ENCODE measurements at regions not wholly inside any gene's neighbourhood (a gene's known extent, or its start where the extent isn't known, plus 50 kb on each side); places are given as distances from the start of the nearest gene placed in this dataset.

DNA sequence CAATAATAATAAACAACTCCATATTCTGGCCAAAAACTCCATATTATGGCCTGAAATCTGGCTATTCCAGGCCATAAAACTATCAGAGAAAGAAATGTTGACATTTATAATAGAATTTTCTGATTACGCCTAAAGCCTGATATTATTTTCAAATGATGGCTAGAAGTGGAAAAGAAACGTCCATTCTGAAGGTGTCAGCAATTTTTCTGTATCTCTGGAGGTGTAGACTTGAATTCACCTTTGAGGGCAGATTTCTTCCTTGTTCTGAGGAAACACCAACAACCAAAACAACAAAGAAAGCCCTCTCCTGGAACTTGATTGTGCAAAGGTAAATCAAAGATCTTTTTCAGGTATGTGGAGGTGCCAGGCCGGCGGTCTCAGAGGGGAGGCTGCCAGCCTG is 390.7 kb downstream of the DMAC1 start:
- Histone ChIP-seq H3K27ac (ENCODE audit: low read depth in 2 of 2, low read length in 2 of 2) (no peak overlapping the region), H3K4me3 (ENCODE audit: low read length in 2 of 2) (no peak overlapping the region), H3K9ac (ENCODE audit: low read depth in 1 of 2, low read length in 2 of 2) (no peak overlapping the region), H3K27me3 (ENCODE audit: control insufficient read depth in 2 of 2, insufficient read depth in 2 of 2, low read length in 2 of 2) (no peaks in the 10 kb centered on the region), H3K4me1 (ENCODE audit: control insufficient read depth in 2 of 2, insufficient read depth in 2 of 2, low read length in 2 of 2) (no peaks in the 10 kb centered on the region), H3K36me3 (ENCODE audit: control insufficient read depth in 2 of 2, insufficient read depth in 2 of 2, low read length in 2 of 2) (no peaks in the 10 kb centered on the region), H3K9me3 (ENCODE audit: control insufficient read depth in 2 of 2, low read length in 2 of 2) (no peaks in the 10 kb centered on the region)

DNA sequence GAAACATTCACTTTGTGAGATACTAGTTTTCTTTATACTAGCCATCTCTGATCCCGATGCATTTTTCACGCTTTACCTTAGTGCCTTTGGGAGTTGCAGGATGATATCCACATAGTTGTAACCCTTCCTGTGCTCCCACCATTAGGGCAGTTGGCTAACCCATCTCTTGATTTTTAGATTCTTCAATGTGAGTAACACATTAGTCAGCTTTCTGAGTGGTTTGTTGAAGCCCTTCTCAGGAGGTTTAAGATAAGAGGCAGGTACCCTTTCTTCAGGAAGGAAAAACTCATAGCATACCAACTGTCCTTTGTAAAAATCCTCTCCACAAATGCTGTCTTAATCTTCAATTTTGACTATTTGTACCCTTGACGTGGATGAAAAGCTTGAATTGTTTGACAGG is 392.3 kb downstream of the DMAC1 start:
- Histone ChIP-seq H3K4me1 (ENCODE audit: control insufficient read depth in 2 of 2, insufficient read depth in 2 of 2, low read length in 2 of 2) (no peaks in the 10 kb centered on the region), H3K27me3 (ENCODE audit: control insufficient read depth in 2 of 2, insufficient read depth in 2 of 2, low read length in 2 of 2) (no peaks in the 10 kb centered on the region), H3K9me3 (ENCODE audit: control insufficient read depth in 2 of 2, low read length in 2 of 2) (no peaks in the 10 kb centered on the region), H3K9ac (ENCODE audit: low read depth in 1 of 2, low read length in 2 of 2) (no peak overlapping the region), H3K36me3 (ENCODE audit: control insufficient read depth in 2 of 2, insufficient read depth in 2 of 2, low read length in 2 of 2) (no peaks in the 10 kb centered on the region), H3K4me3 (ENCODE audit: low read length in 2 of 2) (no peak overlapping the region), H3K27ac (ENCODE audit: low read depth in 2 of 2, low read length in 2 of 2) (no peak overlapping the region)

DNA sequence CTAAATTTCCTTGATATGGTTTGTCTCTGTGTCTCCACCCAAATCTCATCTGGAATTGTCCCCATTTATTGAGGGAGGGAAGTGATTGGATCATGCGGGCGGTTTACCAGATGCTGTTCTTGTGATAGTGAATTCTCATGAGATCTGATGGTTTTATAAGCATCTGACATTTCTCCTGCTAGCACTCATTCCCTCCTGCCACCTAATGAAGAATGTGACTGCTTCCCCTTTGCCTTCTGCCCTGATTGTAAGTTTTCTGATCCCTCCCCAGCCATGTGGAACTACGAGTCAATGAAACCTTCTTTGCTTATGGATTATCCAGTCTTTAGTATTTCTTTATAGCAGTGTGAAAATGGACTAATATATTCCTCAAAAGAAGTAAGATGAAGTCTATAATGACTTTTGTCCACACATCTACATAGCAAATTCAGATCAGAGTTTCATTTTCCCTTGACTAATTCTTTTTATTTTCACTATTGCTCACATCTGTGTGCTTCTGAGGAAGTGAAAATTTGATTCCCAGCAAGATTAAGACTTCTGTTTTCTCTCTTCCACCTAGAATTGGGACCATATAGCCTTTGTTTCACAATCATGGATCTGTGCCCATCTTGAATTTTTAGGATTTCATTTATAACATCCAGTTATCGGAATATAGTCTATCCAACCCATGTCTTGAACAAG is 393.5 kb downstream of the DMAC1 start:
- Histone ChIP-seq H3K9ac (ENCODE audit: low read depth in 1 of 2, low read length in 2 of 2) (no peak overlapping the region), H3K4me1 (ENCODE audit: control insufficient read depth in 2 of 2, insufficient read depth in 2 of 2, low read length in 2 of 2) (no peaks in the 10 kb centered on the region), H3K27ac (ENCODE audit: low read depth in 2 of 2, low read length in 2 of 2) (no peak overlapping the region), H3K27me3 (ENCODE audit: control insufficient read depth in 2 of 2, insufficient read depth in 2 of 2, low read length in 2 of 2) (no peaks in the 10 kb centered on the region), H3K36me3 (ENCODE audit: control insufficient read depth in 2 of 2, insufficient read depth in 2 of 2, low read length in 2 of 2) (no peaks in the 10 kb centered on the region), H3K4me3 (ENCODE audit: low read length in 2 of 2) (no peak overlapping the region), H3K9me3 (ENCODE audit: control insufficient read depth in 2 of 2, low read length in 2 of 2) (no peaks in the 10 kb centered on the region)

DNA sequence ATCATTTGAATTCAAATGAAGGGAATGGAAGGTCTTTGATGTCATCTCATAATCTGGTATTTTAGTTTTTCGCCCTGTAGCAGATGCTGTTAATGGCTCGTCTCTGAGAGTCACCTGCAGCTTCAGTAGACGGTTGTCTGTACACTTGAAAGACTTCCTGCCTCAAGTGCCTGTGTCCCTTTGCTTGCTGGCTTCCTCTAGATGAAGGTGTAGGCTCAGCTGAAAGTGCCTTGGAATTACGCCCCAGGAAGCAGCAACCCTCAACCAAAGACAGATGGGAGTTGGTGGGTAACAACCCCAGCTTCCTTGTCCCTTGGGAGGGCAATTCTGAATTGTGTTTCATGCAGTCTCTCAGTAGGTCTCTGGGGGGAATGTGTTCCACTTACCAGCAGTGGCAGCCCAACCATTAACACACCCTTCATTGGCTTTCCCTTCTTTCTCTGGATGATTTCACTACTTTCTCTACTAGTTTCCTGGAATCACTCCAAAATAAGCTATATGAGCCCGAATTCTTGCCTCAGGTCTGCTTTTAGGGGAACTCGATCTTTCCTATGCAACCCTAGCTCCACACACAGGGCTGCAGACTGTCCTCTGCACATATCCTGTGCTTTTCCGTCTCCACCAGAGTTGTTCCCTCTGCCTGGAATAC is 395.6 kb downstream of the DMAC1 start:
- Histone ChIP-seq H3K4me1 (ENCODE audit: control insufficient read depth in 2 of 2, insufficient read depth in 2 of 2, low read length in 2 of 2) (no peaks in the 10 kb centered on the region), H3K4me3 (ENCODE audit: low read length in 2 of 2) (no peak overlapping the region), H3K9ac (ENCODE audit: low read depth in 1 of 2, low read length in 2 of 2) (no peak overlapping the region), H3K36me3 (ENCODE audit: control insufficient read depth in 2 of 2, insufficient read depth in 2 of 2, low read length in 2 of 2) (no peaks in the 10 kb centered on the region), H3K27me3 (ENCODE audit: control insufficient read depth in 2 of 2, insufficient read depth in 2 of 2, low read length in 2 of 2) (no peaks in the 10 kb centered on the region), H3K9me3 (ENCODE audit: control insufficient read depth in 2 of 2, low read length in 2 of 2) (no peaks in the 10 kb centered on the region), H3K27ac (ENCODE audit: low read depth in 2 of 2, low read length in 2 of 2) (no peak overlapping the region)

DNA sequence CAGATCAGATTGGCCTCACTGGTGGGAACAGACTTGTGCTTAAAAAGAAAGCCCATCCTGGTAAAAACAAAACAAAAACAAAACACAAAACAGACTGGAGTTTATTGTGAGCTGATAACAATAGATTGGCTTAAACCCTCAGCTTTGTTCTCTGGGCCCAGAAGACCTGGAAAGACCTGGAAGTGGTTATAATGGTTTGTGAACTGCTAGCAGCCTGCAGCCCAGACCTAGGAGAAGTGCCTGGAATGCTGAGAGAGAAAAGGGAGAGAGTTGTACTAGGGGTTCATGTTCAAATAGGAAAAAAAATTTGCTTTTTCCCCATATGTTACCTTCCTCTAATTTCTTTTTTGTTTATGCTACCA is 396.6 kb downstream of the DMAC1 start:
- Histone ChIP-seq H3K27me3 (ENCODE audit: control insufficient read depth in 2 of 2, insufficient read depth in 2 of 2, low read length in 2 of 2) (no peaks in the 10 kb centered on the region), H3K9ac (ENCODE audit: low read depth in 1 of 2, low read length in 2 of 2) (no peak overlapping the region), H3K36me3 (ENCODE audit: control insufficient read depth in 2 of 2, insufficient read depth in 2 of 2, low read length in 2 of 2) (no peaks in the 10 kb centered on the region), H3K4me3 (ENCODE audit: low read length in 2 of 2) (no peak overlapping the region), H3K27ac (ENCODE audit: low read depth in 2 of 2, low read length in 2 of 2) (no peak overlapping the region), H3K4me1 (ENCODE audit: control insufficient read depth in 2 of 2, insufficient read depth in 2 of 2, low read length in 2 of 2) (no peaks in the 10 kb centered on the region), H3K9me3 (ENCODE audit: control insufficient read depth in 2 of 2, low read length in 2 of 2) (no peaks in the 10 kb centered on the region)

DNA sequence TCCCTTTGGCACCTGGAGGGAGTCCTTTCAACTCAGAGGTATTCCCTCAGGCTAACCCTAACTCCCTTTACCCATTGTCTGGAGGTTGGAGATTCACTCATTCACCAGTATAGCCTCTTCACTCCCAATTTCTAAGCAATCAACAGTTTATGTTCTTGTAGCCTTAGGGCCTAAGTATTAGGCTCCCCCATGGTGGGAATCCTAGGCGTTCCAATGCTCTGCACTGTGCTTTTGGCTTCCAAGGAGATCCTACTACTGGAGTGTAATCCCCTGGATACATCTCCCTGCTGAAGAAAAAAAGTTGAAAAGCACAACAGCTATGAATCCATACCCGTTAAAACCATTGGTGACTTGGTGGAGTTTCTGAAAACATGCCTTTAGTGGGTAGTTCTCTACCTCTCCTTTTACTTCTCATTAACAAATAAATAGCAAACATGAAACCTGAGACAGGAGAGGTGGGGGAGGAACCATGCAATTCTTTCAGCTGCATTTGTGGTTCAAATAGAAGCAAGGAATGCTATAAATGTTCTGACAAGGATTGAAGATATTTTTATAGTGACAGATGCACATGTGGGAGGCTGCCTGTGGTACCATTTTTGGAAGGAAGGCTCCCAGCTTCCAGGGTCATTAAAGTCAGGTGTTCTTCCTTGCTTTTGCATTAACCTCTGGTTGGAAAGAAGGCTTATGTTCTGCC is 397.1 kb downstream of the DMAC1 start:
- H3K4me3 ChIP-seq (ENCODE audit: low read length in 2 of 2): no peak overlapping the region
- H3K36me3 ChIP-seq (ENCODE audit: control insufficient read depth in 2 of 2, insufficient read depth in 2 of 2, low read length in 2 of 2): no peaks in the 10 kb centered on the region
- no peak overlapping the region for H3K9ac ChIP-seq (ENCODE audit: low read depth in 1 of 2, low read length in 2 of 2)
- H3K27ac ChIP-seq (ENCODE audit: low read depth in 2 of 2, low read length in 2 of 2): no peak overlapping the region
- no peaks in the 10 kb centered on the region for H3K27me3 ChIP-seq (ENCODE audit: control insufficient read depth in 2 of 2, insufficient read depth in 2 of 2, low read length in 2 of 2)
- no peaks in the 10 kb centered on the region for H3K4me1 ChIP-seq (ENCODE audit: control insufficient read depth in 2 of 2, insufficient read depth in 2 of 2, low read length in 2 of 2)
- H3K9me3 ChIP-seq (ENCODE audit: control insufficient read depth in 2 of 2, low read length in 2 of 2): no peaks in the 10 kb centered on the region

DNA sequence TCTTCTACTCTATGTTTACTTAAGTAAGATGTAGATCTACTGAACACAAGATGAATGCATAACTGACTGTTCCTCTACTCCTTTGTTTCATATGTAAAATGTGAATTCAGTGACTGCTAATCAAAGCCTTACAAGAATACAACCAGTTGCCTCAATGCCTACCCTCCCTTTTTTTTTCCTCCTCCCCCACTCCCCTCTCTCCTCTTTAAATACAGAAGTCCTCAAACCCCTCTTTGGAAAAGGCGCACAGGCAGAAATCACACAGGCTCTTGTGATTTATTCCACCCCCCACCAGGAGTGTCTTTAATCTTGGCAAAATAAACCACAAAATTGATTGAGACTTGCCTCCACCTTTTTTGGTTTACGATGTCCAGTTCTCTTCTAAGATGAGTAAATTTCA is 398.5 kb downstream of the DMAC1 start:
- H3K4me1 ChIP-seq (ENCODE audit: control insufficient read depth in 2 of 2, insufficient read depth in 2 of 2, low read length in 2 of 2): no peaks in the 10 kb centered on the region
- no peak overlapping the region for H3K27ac ChIP-seq (ENCODE audit: low read depth in 2 of 2, low read length in 2 of 2)
- H3K4me3 ChIP-seq (ENCODE audit: low read length in 2 of 2): no peak overlapping the region
- no peaks in the 10 kb centered on the region for H3K9me3 ChIP-seq (ENCODE audit: control insufficient read depth in 2 of 2, low read length in 2 of 2)
- H3K36me3 ChIP-seq (ENCODE audit: control insufficient read depth in 2 of 2, insufficient read depth in 2 of 2, low read length in 2 of 2): no peaks in the 10 kb centered on the region
- no peaks in the 10 kb centered on the region for H3K27me3 ChIP-seq (ENCODE audit: control insufficient read depth in 2 of 2, insufficient read depth in 2 of 2, low read length in 2 of 2)
- no peak overlapping the region for H3K9ac ChIP-seq (ENCODE audit: low read depth in 1 of 2, low read length in 2 of 2)

DNA sequence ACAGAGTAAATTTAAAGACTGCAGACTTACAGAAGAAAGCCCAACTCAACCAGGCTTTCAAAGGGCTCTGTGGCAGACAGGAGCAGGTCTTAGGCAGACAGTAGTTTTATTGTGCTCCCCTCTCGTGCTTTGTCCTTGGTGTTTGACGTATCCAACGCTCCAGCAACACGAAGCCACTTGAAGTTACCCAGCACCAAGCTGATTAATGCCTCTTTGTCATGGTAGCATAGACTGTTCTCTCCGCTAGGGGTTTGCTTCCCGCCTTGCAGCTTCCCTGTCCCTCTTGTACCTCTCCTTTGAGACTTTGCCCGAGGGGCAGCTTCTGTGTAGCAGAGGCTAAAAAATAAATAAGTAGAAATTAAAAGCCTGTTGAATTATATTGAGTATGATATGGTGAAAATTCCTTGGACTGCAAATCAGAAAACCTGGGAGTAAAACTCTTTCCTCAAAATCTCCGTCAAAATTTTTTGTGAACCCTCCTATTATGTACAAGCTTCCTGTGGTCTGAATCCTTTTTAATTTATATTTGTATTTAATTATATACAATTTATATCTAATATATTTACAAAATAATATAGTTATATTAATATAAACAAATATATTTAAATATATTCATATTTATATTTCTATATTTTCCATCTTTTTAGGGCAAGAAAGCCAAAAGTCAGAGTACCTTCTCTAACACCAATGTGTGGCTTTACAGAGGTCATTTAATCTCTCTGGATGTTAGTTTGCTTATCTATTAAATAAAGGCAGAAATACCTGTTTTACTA is 405.4 kb downstream of the DMAC1 start:
- Histone ChIP-seq H3K9ac (ENCODE audit: low read depth in 1 of 2, low read length in 2 of 2) (no peak overlapping the region), H3K9me3 (ENCODE audit: control insufficient read depth in 2 of 2, low read length in 2 of 2) (no peaks in the 10 kb centered on the region), H3K36me3 (ENCODE audit: control insufficient read depth in 2 of 2, insufficient read depth in 2 of 2, low read length in 2 of 2) (no peaks in the 10 kb centered on the region), H3K4me1 (ENCODE audit: control insufficient read depth in 2 of 2, insufficient read depth in 2 of 2, low read length in 2 of 2) (no peaks in the 10 kb centered on the region), H3K4me3 (ENCODE audit: low read length in 2 of 2) (no peak overlapping the region), H3K27me3 (ENCODE audit: control insufficient read depth in 2 of 2, insufficient read depth in 2 of 2, low read length in 2 of 2) (no peaks in the 10 kb centered on the region), H3K27ac (ENCODE audit: low read depth in 2 of 2, low read length in 2 of 2) (no peak overlapping the region)

DNA sequence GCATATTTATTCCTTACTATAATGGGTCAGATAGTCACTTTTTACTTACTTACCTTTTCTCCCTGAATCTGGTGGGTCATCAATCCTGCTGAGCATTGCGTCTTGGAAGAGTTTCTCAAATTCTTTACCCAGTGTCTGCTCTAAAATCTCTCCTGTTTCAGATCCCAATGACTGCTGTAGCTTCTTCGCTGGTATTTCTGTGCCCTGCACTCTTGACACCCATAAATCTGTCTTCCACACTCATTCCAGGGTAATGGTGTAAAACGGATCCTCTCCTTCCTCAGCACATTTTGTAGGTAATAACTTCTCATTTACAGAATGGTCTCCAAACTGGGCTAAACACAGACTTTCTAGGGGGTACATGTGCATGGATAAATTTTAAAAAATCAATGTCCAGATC is 407.4 kb downstream of the DMAC1 start:
- no peak overlapping the region for H3K4me3 ChIP-seq (ENCODE audit: low read length in 2 of 2)
- H3K9ac ChIP-seq (ENCODE audit: low read depth in 1 of 2, low read length in 2 of 2): no peak overlapping the region
- H3K27me3 ChIP-seq (ENCODE audit: control insufficient read depth in 2 of 2, insufficient read depth in 2 of 2, low read length in 2 of 2): no peaks in the 10 kb centered on the region
- H3K4me1 ChIP-seq (ENCODE audit: control insufficient read depth in 2 of 2, insufficient read depth in 2 of 2, low read length in 2 of 2): no peaks in the 10 kb centered on the region
- no peaks in the 10 kb centered on the region for H3K36me3 ChIP-seq (ENCODE audit: control insufficient read depth in 2 of 2, insufficient read depth in 2 of 2, low read length in 2 of 2)
- H3K9me3 ChIP-seq (ENCODE audit: control insufficient read depth in 2 of 2, low read length in 2 of 2): no peaks in the 10 kb centered on the region
- H3K27ac ChIP-seq (ENCODE audit: low read depth in 2 of 2, low read length in 2 of 2): no peak overlapping the region

DNA sequence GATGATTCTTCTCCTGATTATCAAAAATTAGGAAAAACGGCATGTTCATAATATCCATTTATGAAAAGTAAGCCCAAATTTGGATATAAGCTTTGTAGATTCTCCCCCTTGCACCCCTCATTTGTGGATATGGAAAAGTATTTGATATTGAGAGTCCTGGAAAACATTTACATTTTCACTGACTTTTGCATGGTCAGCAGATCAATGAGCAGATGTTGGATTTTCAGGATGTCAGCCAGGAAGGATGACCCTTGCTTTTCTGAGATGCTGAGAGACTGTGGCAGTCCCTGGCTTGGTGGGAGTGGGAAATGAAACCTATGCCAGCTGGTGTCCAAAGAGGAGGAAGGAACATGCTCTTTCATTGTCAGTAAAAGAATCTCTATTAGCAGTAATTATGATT is 410.8 kb downstream of the DMAC1 start:
- H3K36me3 ChIP-seq (ENCODE audit: control insufficient read depth in 2 of 2, insufficient read depth in 2 of 2, low read length in 2 of 2): no peaks in the 10 kb centered on the region
- H3K4me3 ChIP-seq (ENCODE audit: low read length in 2 of 2): no peak overlapping the region
- no peak overlapping the region for H3K9ac ChIP-seq (ENCODE audit: low read depth in 1 of 2, low read length in 2 of 2)
- H3K27me3 ChIP-seq (ENCODE audit: control insufficient read depth in 2 of 2, insufficient read depth in 2 of 2, low read length in 2 of 2): no peaks in the 10 kb centered on the region
- no peak overlapping the region for H3K27ac ChIP-seq (ENCODE audit: low read depth in 2 of 2, low read length in 2 of 2)
- H3K4me1 ChIP-seq (ENCODE audit: control insufficient read depth in 2 of 2, insufficient read depth in 2 of 2, low read length in 2 of 2): no peaks in the 10 kb centered on the region
- no peaks in the 10 kb centered on the region for H3K9me3 ChIP-seq (ENCODE audit: control insufficient read depth in 2 of 2, low read length in 2 of 2)

All from mucosa of rectum (tissue), 2 donors.